ENCODE measurements at regions not wholly inside any gene's neighbourhood (a gene's known extent, or its start where the extent isn't known, plus 50 kb on each side); places are given as distances from the start of the nearest gene placed in this dataset.
"Not testable (repeated sequence)": the region's sequence is repeated elsewhere in the genome, so short reads cannot be mapped to it uniquely, and the experiment has no call there.

- Histone ChIP-seq H3K27ac (no peak overlapping the region), H3K4me3 (no peak overlapping the region), H3K9me3 (no peaks in the 10 kb centered on the region), H3K27me3 (no peaks in the 10 kb centered on the region), H3K36me3 (no peaks in the 10 kb centered on the region), H3K4me1 (ENCODE audit: insufficient read depth) (no peaks in the 10 kb centered on the region)
- TF ChIP-seq, protein P1, sequence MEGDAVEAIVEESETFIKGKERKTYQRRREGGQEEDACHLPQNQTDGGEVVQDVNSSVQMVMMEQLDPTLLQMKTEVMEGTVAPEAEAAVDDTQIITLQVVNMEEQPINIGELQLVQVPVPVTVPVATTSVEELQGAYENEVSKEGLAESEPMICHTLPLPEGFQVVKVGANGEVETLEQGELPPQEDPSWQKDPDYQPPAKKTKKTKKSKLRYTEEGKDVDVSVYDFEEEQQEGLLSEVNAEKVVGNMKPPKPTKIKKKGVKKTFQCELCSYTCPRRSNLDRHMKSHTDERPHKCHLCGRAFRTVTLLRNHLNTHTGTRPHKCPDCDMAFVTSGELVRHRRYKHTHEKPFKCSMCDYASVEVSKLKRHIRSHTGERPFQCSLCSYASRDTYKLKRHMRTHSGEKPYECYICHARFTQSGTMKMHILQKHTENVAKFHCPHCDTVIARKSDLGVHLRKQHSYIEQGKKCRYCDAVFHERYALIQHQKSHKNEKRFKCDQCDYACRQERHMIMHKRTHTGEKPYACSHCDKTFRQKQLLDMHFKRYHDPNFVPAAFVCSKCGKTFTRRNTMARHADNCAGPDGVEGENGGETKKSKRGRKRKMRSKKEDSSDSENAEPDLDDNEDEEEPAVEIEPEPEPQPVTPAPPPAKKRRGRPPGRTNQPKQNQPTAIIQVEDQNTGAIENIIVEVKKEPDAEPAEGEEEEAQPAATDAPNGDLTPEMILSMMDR (IDR thresholded peaks at IDR 0.05) = peak; percentile 25 to 36 (median 34)
- TF ChIP-seq EP300 (IDR thresholded peaks at IDR 0.05) = no peak
- DNase-seq = peak in 4 of 5 donors; percentile 12 to 45 (median 26)
- WGBS, 3 donors = 64 to 66% (median 65%) methylated on average over 28 of the region's 28 CpGs
- intact Hi-C loops (cut with DNase I) = loop anchor here in 2 of 4 donors (5.0 to 10.0 kb wide), 2 partner anchors 210 to 212 kb away; no protein-coding TSS in a partner anchor
These were observed 60.6 kb upstream of the TCL1A start for GRCh38 chr14:95774265-95775160.

GRCh38 chr14:95770777-95771176, 56.9 kb upstream of the TCL1A start:
- no peaks in the 10 kb centered on the region for H3K36me3 ChIP-seq
- intact Hi-C loops (cut with DNase I) = loop anchor here in 2 of 4 donors (5.0 to 10.0 kb wide), 2 partner anchors 206 to 208 kb away; no protein-coding TSS in a partner anchor
- no peaks in the 10 kb centered on the region for H3K9me3 ChIP-seq
- H3K4me1 ChIP-seq (ENCODE audit: insufficient read depth) = no peaks in the 10 kb centered on the region
- H3K27me3 ChIP-seq = no peaks in the 10 kb centered on the region
- H3K27ac ChIP-seq = no peak overlapping the region
- 55 to 67% (median 63%) methylated on average over 3 of the region's 3 CpGs for WGBS, 3 donors
- TF ChIP-seq EP300 (IDR thresholded peaks at IDR 0.05) = no peak
- TF ChIP-seq, protein P1 (IDR thresholded peaks at IDR 0.05) = no peak
- no peak for DNase-seq
- H3K4me3 ChIP-seq = no peak overlapping the region

DNA sequence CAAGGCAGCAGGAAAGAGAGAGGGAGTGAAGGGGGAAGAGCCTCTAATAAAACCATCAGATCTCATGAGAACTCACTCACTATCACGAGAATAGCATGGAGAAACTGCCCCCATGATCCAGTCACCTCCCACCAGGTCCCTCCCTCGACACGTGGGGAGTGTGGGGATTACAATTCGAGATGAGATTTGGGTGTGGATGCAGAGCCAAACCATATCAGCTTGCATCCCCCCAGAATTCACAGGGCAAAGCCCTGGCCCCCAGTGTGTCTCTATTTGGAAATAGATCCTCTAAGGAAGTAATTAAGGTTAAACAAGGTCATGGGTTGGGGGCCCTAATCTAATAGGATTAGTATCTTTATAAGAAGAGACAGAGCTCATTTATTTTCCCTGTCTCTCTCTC, 56.1 kb upstream of the TCL1A start:
- Histone ChIP-seq H3K27ac (no peak overlapping the region), H3K4me3 (no peak overlapping the region), H3K36me3 (no peaks in the 10 kb centered on the region), H3K9me3 (no peaks in the 10 kb centered on the region), H3K4me1 (ENCODE audit: insufficient read depth) (no peaks in the 10 kb centered on the region), H3K27me3 (no peaks in the 10 kb centered on the region)
- TF ChIP-seq EP300 (IDR thresholded peaks at IDR 0.05) (no peak), POLR2A (IDR thresholded peaks at IDR 0.05) (no peak)
- TF ChIP-seq, protein P1 (IDR thresholded peaks at IDR 0.05) = no peak
- WGBS, 3 donors = 30 to 36% (median 35%) methylated on average over 4 of the region's 4 CpGs
- no peak for DNase-seq
- intact Hi-C loops (cut with DNase I) = loop anchor here in 2 of 4 donors (5.0 to 10.0 kb wide), 2 partner anchors 205 to 208 kb away; no protein-coding TSS in a partner anchor

DNA sequence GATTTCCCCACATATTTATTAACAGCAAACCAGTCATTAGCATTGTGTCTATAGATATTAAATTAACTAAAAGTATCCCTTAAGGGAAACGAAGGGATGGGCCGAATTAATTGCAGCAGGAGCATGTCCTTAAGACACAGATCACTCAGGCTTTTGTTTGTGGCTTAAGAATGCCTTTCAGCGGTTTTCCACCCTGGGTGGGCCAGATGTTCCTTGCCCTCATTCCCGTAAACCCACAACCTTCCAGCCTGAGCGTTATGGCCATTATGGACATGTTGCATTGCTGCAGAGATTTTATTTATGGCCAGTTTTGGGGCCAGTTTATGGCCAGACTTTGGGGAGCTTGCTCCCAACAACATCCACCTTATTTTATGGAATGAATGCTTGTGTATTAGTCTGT, 55.5 kb upstream of the TCL1A start:
- H3K9me3 ChIP-seq; H3K27ac ChIP-seq; DNase-seq; intact Hi-C loops (cut with DNase I); H3K4me1 ChIP-seq (ENCODE audit: insufficient read depth); H3K4me3 ChIP-seq; H3K36me3 ChIP-seq; H3K27me3 ChIP-seq: not testable (repeated sequence)
- WGBS, 3 donors = 28 to 39% (median 32%) methylated on average over 5 of the region's 5 CpGs

DNA sequence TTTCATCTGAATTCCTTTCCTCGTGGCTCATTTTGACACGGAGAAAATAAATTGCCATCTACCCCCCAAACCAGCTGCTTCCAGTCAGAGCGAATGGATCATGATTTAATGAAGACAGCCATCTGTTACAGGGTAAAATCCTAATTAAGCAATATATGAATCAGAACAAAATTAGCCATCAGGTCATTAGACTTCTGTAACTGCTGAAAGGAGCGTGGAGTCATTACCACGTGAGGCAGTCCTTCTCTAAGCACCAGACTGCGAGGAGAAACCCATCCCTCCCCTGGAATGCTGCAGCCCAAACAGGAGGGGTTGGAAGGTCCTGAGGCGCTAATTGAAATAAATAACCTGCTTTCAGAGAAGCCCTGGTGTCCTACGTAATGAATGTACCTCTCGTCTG, 51.1 kb upstream of the TCL1A start:
- WGBS, 3 donors = 4 to 11% (median 10%) methylated on average over 9 of the region's 9 CpGs
- H3K9me3 ChIP-seq = no peaks in the 10 kb centered on the region
- no peak for DNase-seq

More for the DNA sequence above, 51.1 kb upstream of the TCL1A start:
- Histone ChIP-seq H3K27me3 (no peaks in the 10 kb centered on the region), H3K36me3 (no peaks in the 10 kb centered on the region), H3K27ac (no peak overlapping the region), H3K4me3 (no peak overlapping the region), H3K4me1 (ENCODE audit: insufficient read depth) (no peaks in the 10 kb centered on the region)
- TF ChIP-seq, protein P1 (IDR thresholded peaks at IDR 0.05) = no peak
- TF ChIP-seq EP300 (IDR thresholded peaks at IDR 0.05) (no peak), POLR2A (IDR thresholded peaks at IDR 0.05) (no peak)
- intact Hi-C loops (cut with DNase I) = no loop called here
